ENCODE measurements at regions not wholly inside any gene's neighbourhood (a gene's known extent, or its start where the extent isn't known, plus 50 kb on each side); places are given as distances from the start of the nearest gene placed in this dataset.

DNA sequence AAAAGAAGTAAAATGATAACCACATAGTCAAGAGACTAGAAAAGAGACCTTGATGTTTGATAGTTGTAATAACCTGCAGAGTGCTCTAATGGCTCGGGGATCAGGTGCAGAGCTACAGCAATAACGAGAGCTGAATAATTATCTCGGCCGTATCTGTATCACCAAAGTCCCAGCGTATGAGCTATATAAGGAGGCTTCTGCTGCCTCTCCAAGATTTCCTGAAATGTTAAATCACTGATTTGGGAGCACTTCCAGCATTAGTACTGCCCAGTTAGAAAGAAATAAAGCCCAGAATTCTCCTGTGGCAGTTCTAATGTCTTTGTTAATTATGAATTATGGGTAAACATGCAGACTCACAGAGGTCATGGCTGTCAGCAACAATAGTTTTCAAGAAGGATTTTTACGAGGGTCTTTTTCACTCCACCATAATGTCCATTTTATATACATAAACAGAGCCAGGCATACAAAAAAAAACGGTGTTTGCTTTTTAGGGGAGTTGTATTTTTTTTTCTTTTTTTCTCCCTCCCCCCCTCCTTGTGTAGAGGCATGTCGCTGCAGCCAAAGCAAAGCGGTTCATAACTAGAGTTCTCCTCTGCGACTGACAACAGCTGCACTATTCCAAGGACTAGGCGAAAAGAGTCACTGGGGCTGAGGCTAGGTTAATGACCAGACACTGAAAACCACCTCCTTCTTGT is 168.3 kb upstream of the VRK2 start:
- POLR2A ChIA-PET: no interaction called here
- Mint-ChIP-seq H3K27ac (no peak overlapping the region), H3K4me3 (no peak overlapping the region), H3K9me3 (peaks cover 0 to 8% (median 0%) of the 10 kb centered on the region in 9 donors), H3K27me3 (no peaks in the 10 kb centered on the region), H3K4me1 (no peaks in the 10 kb centered on the region), H3K36me3 (no peaks in the 10 kb centered on the region)
- no peak for DNase-seq
- no peak for ATAC-seq

DNA sequence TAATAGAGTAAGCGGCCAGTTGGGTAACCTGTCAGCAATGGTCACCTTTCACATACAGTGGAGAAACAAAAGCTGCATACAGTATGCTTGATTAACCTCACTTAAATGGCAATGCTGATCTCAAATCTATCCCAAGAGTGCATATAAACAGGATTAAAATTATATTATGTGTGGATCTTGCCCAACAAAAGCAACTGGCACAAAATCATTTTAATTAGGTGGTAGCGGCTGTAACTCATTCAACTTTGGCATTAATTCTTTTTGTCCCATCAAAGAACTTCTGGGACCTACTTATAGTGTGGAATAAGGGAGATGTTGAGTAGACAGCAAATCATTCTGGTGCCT is 167.8 kb upstream of the VRK2 start:
- Mint-ChIP-seq H3K36me3 (no peaks in the 10 kb centered on the region), H3K27me3 (no peaks in the 10 kb centered on the region), H3K4me1 (no peaks in the 10 kb centered on the region), H3K4me3 (no peak overlapping the region), H3K9me3 (peaks cover 0 to 3% (median 0%) of the 10 kb centered on the region in 9 donors), H3K27ac (no peak overlapping the region)
- DNase-seq: no peak
- no peak for ATAC-seq
- POLR2A ChIA-PET: no interaction called here

DNA sequence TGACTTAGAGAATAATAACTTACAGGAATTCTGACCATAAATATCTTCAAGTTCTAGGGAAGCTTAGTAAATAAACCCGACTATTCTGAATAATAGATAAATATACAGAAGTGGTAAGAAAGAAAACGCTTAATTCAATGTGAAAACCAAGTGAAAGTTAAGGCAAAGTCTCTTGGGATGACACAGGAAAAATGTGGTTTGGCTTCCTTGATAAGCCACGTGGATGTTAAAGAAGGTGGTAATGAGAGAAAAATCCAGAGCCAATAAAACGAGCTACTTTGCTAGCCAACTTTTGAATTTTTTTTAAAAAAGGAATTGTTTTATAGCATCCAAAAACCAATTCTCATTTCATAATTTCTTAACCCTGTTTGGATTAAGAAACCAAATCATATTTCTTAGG is 166.2 kb upstream of the VRK2 start:
- H3K27ac Mint-ChIP-seq: no peak overlapping the region
- H3K4me1 Mint-ChIP-seq: no peaks in the 10 kb centered on the region
- ATAC-seq (no peak), DNase-seq (no peak)
- H3K27me3 Mint-ChIP-seq: peaks cover 0 to 3% (median 0%) of the 10 kb centered on the region in 5 donors
- no peak overlapping the region for H3K4me3 Mint-ChIP-seq
- no peaks in the 10 kb centered on the region for H3K36me3 Mint-ChIP-seq
- no peaks in the 10 kb centered on the region for H3K9me3 Mint-ChIP-seq
- POLR2A ChIA-PET: no interaction called here

DNA sequence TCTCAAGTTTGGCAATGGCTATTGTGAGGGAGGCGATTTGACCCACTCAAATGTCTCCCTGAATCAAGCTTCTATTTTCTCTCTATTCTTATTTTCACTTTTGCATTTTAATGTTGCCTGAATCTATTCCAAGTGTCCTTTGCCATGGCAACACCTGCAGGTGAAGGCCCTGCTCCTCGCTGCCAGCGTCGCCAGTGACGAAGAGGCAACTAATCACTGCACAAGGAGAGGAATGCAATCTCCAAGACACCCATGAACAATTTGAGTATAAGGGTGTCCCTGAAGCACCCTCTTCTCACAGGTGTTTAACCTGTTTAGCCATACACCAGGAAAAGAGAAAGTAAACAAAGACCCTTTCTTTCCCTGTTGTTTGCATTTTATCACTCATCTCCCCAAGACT is 165.6 kb upstream of the VRK2 start:
- Mint-ChIP-seq H3K36me3 (no peaks in the 10 kb centered on the region), H3K27ac (no peak overlapping the region), H3K4me3 (no peak overlapping the region), H3K27me3 (peaks cover 0 to 9% (median 0%) of the 10 kb centered on the region in 5 donors), H3K9me3 (no peaks in the 10 kb centered on the region), H3K4me1 (no peaks in the 10 kb centered on the region)
- no peak for ATAC-seq
- no peak for DNase-seq
- POLR2A ChIA-PET: no interaction called here

DNA sequence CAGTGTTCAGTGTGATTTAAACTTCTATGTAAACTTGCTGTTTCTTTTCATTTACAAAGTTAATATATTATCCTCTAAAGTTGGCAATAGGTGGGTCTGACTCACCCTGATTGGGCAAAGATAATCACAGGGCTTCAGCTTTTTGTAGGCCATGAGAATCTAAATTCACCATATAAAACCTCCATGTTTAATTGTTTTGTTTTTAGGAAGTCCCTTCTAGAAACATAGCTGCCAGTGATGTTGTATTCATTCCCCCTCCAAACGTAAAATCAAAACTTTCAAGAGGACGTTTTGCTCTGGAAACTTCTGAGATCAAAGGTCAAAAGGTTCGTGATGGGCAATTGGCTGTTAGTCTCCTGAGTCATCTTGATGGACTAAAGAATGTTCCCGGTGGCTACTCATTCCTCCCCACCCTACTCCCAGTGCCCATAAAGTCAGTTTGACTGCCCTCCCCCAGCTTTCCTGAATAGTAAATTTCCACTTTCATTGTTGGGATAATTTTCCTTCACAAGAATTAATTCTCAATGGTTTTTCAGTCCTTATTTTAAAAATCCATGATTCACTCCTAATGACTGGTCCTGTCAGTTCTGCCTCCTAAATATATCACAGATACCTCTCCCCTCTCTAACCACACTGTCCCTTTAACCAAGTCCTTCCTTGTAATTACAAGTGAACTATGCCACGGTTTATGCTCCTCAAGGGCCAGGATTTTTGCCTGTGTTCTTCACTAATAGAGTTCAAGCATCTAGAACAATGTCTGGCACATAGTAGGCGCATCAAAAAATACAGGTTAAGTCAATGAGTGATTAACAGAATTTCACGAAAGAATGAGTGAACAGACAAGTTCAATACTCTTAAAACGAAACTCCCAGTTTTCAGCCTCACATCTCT is 164.4 kb upstream of the VRK2 start:
- POLR2A ChIA-PET: no interaction called here
- DNase-seq: no peak
- Mint-ChIP-seq H3K27me3 (peaks cover 0 to 13% (median 2%) of the 10 kb centered on the region in 5 donors), H3K27ac (no peak overlapping the region), H3K36me3 (no peaks in the 10 kb centered on the region), H3K4me1 (no peaks in the 10 kb centered on the region), H3K9me3 (no peaks in the 10 kb centered on the region), H3K4me3 (no peak overlapping the region)
- no peak for ATAC-seq

DNA sequence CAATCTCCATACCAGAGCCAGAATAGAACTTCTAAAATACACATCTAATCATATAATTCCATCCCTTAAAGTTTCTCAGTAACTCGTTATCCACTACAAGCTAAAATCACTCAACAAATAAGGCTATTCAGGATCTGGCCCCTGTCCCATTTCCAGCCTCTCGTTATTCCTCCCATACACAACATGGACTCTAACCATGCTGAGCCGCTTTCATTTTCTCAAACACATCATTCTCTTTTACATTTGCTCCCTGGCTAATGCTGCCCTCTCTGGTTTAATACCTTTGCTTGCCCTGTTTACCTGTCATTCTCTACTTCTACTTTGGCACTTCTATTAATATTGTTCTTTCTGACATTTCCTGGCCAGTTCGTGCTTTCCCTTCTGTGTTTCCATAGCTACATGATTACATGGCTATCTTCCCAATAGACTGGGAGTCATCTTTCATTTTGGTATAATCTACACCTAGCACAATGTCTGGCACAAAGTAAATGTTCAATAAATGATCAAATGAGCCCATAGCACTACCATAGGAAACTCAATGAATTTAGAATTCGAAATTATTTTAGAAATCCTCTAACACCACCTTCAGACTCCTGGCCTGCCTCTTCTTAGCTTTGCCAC is 163.6 kb upstream of the VRK2 start:
- Mint-ChIP-seq H3K36me3 (no peaks in the 10 kb centered on the region), H3K4me1 (peaks cover 0 to 4% (median under 1%) of the 10 kb centered on the region in 4 donors), H3K27ac (no peak overlapping the region), H3K27me3 (peaks cover 0 to 13% (median 2%) of the 10 kb centered on the region in 5 donors), H3K4me3 (no peak overlapping the region), H3K9me3 (no peaks in the 10 kb centered on the region)
- POLR2A ChIA-PET: no interaction called here
- DNase-seq: no peak
- no peak for ATAC-seq

DNA sequence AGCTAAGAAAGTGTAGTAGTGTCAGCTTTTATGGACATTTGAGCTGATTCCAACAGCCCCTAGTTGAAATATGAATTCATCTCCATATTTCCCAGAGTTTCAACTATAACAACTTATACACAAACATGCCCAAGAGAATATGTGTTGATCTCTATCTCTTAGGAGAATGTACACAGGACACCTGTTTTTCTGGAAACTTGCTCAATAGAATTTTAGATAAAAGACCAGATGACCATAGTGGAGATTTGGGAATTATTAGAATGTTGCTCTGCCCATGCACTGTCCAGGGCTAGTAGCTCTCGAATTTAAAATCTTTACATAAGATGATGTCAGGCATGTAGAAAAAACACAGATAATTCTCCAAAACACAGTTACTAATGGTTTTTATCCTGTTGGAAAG is 162.3 kb upstream of the VRK2 start:
- no peak for ATAC-seq
- peaks cover 0 to 13% (median 2%) of the 10 kb centered on the region in 5 donors for H3K27me3 Mint-ChIP-seq
- POLR2A ChIA-PET: no interaction called here
- H3K4me3 Mint-ChIP-seq: no peak overlapping the region
- no peak overlapping the region for H3K27ac Mint-ChIP-seq
- no peaks in the 10 kb centered on the region for H3K36me3 Mint-ChIP-seq
- peaks cover 7 to 13% (median 9%) of the 10 kb centered on the region in 4 donors for H3K4me1 Mint-ChIP-seq
- DNase-seq: no peak
- no peaks in the 10 kb centered on the region for H3K9me3 Mint-ChIP-seq

DNA sequence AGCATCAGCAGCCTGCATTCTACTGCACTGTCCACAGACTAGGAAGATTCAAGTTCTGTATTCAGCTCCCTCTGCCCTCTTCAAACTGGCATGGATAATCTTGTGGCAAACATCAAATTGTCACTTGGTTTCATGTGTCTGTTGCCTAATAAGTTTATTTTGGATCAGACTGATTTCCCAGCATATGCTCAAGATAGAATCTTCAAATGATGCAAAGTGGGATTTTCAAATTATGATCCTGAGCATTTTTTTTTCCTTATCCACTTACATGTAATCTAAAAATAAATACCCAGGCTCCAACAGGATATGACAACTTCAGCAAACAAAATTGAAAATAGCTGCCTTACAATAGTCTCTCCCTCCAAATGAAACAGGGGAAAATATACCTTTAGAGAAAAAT is 160.9 kb upstream of the VRK2 start:
- H3K27ac Mint-ChIP-seq: peak overlapping the region in 1 of 10 donors; percentile 19
- ATAC-seq (no peak), DNase-seq (no peak)
- peaks cover 0 to 13% (median 2%) of the 10 kb centered on the region in 5 donors for H3K27me3 Mint-ChIP-seq
- POLR2A ChIA-PET: no interaction called here
- H3K36me3 Mint-ChIP-seq: no peaks in the 10 kb centered on the region
- H3K4me3 Mint-ChIP-seq: peak overlapping the region in 1 of 10 donors; percentile 8
- H3K4me1 Mint-ChIP-seq: peaks cover 7 to 15% (median 9%) of the 10 kb centered on the region in 4 donors
- H3K9me3 Mint-ChIP-seq: no peaks in the 10 kb centered on the region

DNA sequence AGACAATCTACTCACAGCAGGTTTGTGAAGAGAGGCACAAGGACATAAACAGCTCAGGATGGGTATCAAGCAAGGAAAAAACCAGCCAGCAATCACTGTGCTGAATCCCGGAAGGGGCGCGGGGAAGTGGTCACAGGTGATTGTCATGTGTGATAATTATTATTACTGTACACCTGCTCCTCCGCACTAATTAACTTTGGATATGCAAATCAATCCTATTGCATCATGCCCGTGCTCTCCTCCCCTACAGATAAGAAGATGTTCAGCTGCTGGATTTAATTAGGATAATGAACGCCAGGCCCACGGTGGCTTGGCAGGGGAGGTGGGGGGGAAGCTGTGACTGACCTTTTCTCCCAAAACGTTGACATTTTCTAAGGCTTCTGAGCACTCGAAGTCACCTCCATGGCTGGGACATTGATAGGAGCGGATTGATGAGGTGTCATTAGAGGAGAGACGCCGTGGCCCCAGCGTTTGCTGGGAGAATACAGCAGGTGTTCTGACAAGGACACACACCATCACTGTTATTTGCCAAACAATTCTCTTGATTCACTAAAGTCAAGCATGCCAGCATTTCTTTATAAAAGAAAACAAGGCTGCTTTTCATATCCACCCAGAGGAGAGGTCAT is 160.3 kb upstream of the VRK2 start:
- POLR2A ChIA-PET: no interaction called here

DNA sequence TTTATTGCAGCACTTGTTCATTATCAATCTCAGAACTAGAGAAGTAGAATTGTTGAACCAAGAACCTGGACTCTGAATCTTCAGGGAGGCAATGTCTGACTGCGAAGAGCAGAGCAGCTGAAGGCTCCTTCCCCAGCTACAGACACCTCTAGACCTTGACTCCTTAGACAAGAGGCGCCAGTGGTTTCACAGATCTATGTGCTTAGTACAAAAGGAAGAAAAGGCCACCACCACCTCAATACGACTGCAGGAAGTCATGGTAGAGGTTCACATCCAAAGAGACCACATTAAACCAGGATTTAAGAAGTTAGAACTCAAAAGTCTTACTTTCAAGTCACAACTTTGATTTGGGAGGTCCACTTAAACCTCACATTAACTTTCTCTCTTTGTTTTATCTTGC is 158.1 kb upstream of the VRK2 start:
- H3K4me3 Mint-ChIP-seq: no peak overlapping the region
- no peaks in the 10 kb centered on the region for H3K9me3 Mint-ChIP-seq
- peak in 1 of 2 donors; percentile 46 for ATAC-seq
- peak in 2 of 10 donors; percentile 2 to 12 for DNase-seq
- peaks cover 0 to 13% (median 2%) of the 10 kb centered on the region in 5 donors for H3K27me3 Mint-ChIP-seq
- no peak overlapping the region for H3K27ac Mint-ChIP-seq
- peaks cover 7 to 15% (median 9%) of the 10 kb centered on the region in 4 donors for H3K4me1 Mint-ChIP-seq
- no peaks in the 10 kb centered on the region for H3K36me3 Mint-ChIP-seq
- POLR2A ChIA-PET: no interaction called here

More for the DNA sequence above, 160.3 kb upstream of the VRK2 start:
- no peak for DNase-seq
- no peak overlapping the region for H3K27ac Mint-ChIP-seq
- no peak for ATAC-seq
- H3K36me3 Mint-ChIP-seq: no peaks in the 10 kb centered on the region
- peaks cover 0 to 13% (median 2%) of the 10 kb centered on the region in 5 donors for H3K27me3 Mint-ChIP-seq
- H3K4me1 Mint-ChIP-seq: peaks cover 7 to 15% (median 9%) of the 10 kb centered on the region in 4 donors
- H3K9me3 Mint-ChIP-seq: no peaks in the 10 kb centered on the region
- H3K4me3 Mint-ChIP-seq: peak overlapping the region in 1 of 10 donors; percentile 8

DNA sequence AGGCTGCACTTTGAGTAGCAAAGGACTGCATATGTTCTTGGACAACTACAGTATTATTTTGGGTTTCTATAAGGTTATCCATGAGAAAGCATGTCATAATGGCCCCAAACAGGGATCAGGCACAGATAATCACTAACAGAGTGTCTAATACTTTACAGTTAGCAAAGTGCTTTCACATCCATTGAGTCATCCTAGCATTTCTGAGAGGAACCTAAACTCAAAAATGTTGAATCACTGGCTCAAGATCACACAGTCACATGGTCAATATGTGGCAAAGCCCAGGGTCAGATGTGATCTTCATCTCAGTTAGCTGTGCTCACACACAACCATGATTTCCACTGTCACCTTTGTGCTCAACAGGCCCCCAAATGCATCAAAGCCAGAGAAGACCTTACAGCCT is 156.1 kb upstream of the VRK2 start:
- H3K9me3 Mint-ChIP-seq: no peaks in the 10 kb centered on the region

DNA sequence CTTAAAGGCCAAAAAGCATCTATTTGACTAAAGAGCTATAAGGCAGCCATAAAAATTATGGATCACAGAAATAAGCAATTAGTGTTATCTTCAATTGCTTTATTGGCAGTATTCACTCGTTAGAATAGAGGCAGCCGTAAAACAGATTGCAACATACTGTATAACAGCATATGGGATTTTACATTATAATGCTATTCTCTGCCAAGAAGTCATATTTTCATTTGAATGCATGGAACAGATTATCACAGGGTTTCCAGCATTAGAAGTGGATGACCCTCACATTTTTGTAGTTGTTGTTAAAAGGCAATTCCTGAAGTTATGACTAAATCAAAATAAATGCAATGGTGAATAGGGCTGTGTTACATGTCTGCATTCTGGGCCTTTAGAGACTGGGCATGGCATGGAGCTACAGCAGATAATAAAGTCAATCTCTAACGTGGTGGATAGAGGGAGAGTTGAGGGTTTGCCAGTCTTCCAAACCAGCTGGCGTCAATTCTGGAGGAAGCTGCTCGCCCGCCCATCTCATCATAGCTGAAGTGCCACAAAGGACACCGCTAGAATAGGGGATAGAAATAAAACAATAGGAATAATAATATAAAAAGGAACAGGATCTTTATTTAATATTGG is 155.4 kb upstream of the VRK2 start:
- Mint-ChIP-seq H3K4me1 (peaks cover 7 to 15% (median 9%) of the 10 kb centered on the region in 4 donors), H3K36me3 (no peaks in the 10 kb centered on the region), H3K27ac (no peak overlapping the region), H3K4me3 (no peak overlapping the region), H3K27me3 (peaks cover 0 to 5% (median 2%) of the 10 kb centered on the region in 5 donors), H3K9me3 (no peaks in the 10 kb centered on the region)
- POLR2A ChIA-PET: no interaction called here
- DNase-seq (no peak), ATAC-seq (no peak)

More for the DNA sequence above, 156.1 kb upstream of the VRK2 start:
- Mint-ChIP-seq H3K27me3 (peaks cover 0 to 10% (median 2%) of the 10 kb centered on the region in 5 donors), H3K4me1 (peaks cover 7 to 15% (median 9%) of the 10 kb centered on the region in 4 donors), H3K36me3 (no peaks in the 10 kb centered on the region), H3K4me3 (no peak overlapping the region), H3K27ac (no peak overlapping the region)
- DNase-seq: no peak
- ATAC-seq: no peak
- POLR2A ChIA-PET: no interaction called here
